Limb (tissue), 2 donors: ENCODE measurements at regions not wholly inside any gene's neighbourhood (a gene's known extent, or its start where the extent isn't known, plus 50 kb on each side); places are given as distances from the start of the nearest gene placed in this dataset.
"Not testable (repeated sequence)": the region's sequence is repeated elsewhere in the genome, so short reads cannot be mapped to it uniquely, and the experiment has no call there.

Experiments
- DNase-seq, 2 donors: peaks; one replicate each; pipeline ENCODE4 v3.0.0-alpha.2; 2016; ENCODE audit errors: extremely low spot score in 2 of 2

DNA sequence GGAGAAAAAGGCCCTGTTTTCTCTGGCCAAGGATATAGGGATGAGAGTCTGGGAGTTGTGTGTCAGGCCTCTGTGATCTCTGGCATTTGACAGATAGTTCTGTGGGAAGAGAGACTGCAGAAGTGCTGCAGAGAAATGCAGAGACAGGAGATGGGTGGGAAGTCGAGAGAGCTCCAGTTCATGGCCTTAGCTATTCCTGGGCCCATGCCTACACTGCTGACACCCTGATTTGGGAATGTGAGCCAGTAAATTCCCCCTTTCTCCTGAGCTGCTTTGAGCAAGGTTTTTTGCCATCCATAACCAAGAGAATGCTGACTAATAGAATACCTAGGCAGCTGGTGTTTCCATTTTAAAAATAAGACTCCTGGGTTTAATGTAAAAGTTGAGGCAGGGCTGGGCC is 59.3 kb downstream of the EBLN2 start:
- DNase-seq: no peak

DNA sequence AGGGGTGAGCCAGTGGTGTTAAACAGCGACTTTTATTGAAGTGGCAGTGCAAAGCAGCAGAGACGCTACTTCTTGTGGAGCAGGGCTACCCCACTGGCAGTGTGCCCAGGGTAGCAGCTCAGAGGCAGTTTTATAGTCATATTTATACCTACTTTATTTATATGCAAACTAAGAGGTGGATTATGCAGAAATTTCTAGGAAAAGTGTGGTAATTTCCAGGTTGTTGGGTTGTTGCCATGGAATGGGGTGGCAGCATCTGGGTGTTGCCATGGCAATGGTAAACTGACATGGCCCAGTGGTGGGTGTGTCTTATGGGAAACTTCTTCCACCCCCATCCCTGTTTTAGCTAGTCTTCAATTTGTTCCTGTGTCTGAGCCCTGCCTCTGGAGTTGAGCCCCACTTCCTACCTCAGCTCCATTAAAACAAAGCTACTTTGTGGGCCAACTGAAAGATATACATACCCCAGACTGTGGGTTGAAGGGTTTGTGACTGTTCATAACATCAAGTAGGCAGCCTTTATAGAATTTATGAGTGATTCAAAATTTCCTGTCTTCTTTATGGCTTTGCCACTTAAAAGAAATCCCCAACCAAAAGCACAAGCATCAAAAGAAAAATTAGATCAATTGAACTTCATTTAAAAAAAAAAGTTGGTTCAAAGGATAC is 60.3 kb downstream of the EBLN2 start:
- DNase-seq: no peak

DNA sequence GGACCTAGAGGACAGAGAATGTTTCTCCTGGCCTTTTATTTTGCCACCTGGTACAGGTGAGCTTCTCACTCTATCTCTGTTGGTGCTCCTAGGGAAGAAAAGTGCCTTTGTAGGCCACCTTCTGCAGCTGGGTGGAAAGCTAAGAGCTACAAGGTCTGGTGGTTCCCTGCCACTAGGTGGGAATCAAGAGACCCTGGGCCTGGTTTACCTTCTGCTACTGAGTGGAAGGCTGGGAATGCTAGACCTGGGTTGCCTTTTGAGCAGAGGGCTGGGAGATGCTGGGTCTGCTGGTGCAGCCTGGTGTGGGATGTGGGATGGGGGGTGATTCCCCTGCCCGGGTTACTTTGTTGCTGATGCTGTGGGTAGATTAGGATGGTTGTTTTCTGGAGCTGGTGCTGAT is 72.6 kb downstream of the EBLN2 start:
- no peak for DNase-seq

DNA sequence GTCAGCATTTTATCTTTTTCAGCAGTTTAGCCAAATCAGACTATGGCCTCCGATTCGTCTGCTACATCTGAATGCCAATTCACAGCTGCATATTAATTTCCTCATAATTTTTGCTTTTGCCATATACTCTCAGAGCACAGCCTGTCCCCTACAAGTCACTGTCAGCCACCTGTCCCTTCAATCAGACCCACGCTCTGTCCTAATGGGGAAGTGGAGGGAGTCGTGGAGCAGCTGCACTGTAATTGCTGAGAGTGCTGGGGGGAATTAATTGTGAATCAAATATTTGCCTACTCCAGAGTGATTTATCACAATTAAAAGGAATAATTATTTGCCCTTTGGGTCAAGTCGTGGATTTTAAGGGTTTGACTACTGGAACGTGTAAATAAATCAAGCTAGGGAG is 75.5 kb downstream of the EBLN2 start:
- DNase-seq: peak in 1 of 2 donors; percentile 46

DNA sequence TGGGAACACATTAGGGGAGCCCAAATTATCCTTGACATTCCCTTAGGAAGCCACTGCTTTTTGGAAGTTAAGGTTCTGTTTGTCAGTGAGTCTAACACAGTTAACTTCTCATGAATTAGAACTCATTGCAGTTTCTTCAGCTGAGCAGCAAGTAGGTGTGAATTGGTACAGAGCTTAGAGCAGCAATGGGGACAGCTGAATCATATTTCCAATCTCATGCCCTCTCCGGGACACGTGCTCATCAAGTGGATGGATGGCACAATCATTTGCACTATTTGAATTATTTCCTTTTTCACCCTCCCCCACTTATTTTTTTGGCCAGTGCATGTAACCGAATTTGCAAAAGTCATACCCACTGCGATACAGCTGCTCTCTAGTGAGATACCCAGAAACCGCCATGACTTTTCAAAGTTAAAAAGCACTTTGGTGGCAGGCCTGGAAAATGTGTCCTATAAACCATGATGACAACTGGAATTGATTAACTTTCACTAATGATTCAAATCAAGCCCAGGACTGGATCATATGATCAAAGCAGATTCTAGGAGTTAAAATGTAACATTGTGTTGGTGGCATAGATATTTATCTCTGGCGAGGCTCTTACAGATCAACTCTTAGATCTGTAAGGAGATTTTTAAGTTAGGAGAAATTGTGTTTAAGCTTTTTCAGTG is 76.4 kb downstream of the EBLN2 start:
- no peak for DNase-seq

DNA sequence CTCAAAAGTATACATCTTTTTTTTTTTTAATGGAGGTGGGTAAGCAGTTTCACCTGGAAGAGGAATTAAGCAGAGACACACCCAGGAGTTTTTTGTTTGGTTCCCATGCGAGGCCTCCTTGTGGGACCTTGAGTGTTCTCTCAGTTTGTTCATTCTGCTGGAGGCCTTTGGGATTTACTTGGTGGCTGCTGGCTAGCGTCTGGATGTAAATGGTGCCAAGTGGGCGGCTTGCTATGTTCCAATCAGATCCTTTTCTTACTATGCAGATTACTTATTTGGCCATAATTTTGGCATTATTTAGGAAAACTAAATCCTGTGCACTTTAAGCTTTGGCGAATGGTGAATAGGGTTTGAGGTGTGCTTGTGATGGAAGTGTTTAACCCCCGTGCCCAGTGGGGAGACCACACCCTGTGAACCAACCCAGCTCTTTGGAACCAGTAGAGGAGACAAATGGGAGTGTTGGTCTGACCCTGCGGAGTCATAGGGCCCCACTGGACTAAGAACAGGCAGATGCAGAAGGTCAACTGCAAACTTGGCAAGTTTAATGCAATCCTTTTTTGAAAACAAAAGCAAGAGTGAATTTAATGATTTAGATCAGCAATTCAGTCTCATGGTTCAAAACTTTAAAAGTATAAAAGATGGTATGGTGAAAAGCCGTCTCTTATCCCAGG is 79.4 kb downstream of the EBLN2 start:
- no peak for DNase-seq

DNA sequence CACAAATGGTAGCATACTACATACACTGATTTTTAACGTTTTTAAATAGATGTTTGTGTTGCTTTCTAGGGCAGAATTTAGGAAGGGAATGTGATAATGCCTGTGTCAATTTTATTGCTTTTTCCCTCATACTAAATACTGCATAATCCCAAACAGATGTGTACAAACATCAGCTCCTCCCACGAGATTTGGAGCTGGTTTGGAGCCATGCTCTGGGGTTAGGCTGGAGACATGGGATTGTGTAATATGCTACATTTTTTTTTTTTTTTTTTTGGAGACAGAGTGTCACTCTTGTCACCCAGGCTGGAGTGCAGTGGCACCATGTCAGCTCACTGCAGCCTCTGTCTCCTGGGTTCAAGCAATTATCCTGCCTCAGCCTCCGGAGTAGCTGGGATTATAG is 80.1 kb downstream of the EBLN2 start:
- no peak for DNase-seq

DNA sequence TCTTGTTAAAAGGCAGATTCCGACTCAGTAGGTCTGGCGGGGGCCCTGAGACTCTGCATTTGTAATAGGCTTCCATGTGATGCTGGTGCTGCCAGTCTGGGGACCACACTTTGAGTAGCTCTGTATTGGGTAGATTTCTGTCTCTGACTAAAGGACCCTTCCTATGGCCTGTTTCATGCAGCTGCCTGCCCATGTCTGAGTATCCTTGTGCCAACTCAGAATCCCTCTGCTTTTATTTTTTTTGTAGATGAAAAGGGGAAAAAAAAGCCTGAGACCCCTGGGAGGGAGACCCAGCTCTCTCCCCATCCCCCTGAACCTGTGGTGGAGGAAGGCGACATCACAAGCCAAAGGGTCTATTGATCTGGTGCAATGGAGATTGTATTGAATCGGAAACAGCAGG is 81.9 kb downstream of the EBLN2 start:
- DNase-seq: no peak

DNA sequence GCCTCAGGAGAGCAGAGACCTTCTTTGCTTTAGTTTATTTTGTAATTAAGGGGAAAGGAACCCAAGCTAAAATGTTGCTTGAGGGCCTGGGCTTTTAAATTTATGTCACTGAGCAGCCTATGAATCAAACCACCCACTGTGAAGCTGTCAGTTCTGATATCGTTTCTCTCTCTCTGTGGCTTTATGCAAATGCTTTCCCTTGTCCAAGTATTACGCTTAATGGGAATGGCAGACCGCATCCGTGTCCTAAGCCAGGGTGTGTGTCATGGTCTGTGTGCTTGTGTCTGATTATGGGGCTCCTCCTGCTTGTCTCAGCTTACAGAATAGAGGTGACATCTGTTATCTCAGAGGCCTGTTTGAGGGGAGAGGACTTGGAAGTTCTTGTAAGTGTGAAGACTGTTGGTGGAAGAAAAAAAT is 82.4 kb downstream of the EBLN2 start:
- DNase-seq: peak in 1 of 2 donors; percentile 61

DNA sequence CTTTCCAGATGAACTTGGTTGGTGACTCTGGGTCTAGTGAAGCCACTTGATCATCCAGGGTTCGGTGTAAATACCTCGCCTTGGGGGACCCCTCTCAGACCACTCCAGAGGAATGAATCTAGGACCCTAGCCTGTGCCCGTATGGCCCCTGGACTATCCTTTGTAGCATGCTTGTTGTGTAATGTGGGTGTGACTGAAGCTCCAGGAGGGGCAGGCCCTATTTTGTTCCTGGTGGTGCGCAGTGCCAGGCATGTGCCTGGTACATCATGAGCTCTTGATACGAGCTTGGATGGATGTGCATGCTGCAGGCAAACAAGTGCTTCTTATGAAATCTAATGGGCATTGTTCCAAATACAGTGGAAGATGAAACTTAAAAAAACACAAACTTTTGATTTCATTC is 82.8 kb downstream of the EBLN2 start:
- DNase-seq: no peak

DNA sequence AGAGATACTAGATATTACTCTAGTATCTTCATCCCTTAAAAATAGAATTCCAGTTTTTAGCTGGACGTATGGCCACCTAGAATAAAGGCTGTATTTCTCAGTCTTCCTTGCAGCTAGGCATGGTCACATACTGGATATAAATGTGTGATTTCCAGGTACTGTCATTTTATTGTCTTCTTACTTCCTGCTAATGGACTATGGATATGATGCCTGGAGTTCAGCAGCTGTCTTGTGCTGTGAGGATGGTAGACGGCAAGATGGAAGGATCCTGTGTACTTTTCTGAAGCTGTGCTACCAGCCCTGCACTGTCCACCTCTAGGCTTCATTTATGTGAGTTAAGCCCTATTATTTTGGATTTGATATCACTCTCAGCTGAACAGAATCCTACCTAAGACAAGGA is 83.4 kb downstream of the EBLN2 start:
- DNase-seq: no peak

DNA sequence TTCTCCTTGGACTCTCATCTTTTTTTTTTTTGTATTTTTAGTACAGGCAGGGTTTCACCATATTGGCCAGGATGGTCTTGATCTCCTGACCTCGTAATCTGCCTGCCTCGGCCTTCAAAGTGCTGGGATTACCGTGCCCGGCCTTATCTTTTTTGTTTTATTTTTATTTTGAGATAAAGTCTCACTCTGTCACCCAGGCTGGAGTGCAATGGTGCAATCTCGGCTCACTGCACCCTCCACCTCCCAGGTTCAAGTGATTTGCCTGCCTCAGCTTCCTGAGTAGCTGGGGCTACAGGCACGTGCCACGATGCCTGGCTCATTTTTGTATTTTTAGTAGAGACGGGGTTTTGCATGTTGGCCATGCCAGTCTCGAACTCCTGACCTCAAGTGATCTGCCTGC is 86.0 kb downstream of the EBLN2 start:
- DNase-seq: not testable (repeated sequence)

DNA sequence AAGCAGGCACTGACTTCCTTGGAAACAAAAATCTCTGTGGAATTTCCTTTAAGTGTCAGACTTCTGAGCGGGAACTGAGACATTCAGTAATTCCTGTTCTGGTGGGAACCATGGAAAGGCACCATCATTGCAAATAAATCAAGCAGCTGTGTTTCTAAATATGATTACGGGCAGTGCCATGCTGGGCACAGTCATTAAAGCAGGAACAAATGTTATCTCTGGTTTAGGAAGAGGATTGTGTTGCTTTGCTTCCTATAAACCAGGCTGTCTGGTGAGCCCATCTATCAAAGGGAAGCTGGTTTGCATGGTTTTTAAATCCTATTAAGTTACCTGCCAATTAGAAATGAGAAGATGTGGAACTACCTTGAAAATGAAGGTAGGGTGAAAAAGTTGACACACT is 86.7 kb downstream of the EBLN2 start:
- no peak for DNase-seq

DNA sequence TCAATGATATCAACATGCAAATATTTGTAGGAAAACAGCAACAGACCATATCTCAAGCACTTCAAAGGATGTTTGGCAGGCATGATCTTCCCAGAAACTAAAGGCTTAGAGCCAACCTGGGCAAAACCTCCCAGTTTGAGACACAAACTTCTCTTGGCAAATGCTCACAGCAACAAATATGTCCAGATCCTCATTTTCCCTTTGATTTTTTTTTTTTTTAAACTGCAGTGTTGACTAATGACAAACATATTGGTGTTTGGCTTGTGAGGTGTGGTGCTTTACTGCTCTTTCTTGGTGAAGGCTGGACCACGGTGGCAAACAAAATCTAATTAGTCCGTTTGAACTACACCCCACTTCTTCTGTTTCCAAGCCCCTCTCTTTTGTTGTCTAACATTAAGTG is 87.2 kb downstream of the EBLN2 start:
- DNase-seq: no peak

DNA sequence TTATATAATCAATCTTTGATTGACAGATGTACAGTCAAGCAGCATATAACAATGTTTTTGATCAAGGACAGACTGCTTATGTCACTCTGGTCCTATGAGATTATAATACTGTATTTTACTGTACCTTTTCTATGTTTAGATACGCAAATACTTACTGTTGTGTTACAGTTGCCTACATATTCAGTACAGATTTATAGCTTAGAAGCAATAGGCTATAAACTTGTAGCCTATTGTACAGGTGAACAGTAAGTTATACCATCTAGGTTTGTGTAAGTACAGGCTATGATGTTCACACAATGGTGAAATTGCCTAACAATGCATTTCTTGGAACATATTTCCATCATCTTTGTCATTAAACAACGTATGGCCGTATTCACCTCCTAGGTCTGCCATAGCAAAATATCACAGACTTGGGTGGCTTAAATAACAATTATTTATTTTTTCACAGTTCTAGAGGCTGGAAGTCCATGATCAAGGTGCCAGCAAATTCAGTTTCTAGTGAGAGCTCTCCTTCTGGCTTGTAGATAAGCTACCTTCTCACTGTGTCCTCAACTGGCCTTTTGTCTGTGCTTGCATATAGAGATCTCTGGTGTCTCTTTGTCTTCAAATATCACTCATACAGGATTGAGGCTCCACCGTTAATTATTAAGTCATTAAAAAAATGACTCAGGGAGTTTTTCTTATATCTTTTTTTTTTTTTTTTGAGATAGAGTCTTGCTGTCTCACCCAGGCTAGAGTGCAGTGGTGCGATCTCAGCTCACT is 89.1 kb downstream of the EBLN2 start:
- no peak for DNase-seq

DNA sequence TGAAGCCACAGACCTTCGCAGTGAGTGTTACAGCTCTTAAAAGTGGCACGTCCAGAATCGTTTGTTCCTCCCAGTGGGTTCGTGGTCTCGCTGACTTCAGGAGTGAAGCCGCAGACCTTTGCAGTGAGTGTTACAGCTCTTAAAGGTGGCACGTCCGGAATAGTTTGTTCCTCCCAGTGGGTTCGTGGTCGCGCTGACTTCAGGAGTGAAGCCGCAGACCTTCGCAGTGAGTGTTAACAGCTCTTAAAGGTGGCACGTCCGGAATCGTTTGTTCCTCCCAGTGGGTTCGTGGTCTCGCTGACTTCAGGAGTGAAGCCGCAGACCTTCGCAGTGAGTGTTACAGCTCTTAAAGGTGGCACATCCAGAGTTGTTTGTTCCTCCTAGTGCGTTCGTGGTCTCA is 91.1 kb downstream of the EBLN2 start:
- DNase-seq: not testable (repeated sequence)

DNA sequence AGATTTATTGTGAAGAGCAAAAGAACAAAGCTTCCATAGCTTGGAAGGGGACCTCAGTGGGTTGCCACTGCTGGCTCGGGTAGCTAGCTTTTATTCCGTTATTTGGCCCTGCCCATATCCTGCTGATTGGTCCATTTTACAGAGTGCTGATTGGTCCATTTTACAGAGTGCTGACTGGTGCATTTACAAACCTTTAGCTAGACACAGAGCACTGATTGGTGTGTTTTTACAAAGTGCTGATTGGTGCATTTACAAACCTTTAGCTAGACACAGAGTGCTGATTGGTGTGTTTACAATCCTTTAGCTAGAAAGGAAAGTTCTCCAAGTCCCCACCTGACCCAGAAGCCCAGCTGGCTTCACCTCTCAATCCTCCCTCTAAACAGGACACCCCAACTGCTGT is 91.6 kb downstream of the EBLN2 start:
- not testable (repeated sequence) for DNase-seq

DNA sequence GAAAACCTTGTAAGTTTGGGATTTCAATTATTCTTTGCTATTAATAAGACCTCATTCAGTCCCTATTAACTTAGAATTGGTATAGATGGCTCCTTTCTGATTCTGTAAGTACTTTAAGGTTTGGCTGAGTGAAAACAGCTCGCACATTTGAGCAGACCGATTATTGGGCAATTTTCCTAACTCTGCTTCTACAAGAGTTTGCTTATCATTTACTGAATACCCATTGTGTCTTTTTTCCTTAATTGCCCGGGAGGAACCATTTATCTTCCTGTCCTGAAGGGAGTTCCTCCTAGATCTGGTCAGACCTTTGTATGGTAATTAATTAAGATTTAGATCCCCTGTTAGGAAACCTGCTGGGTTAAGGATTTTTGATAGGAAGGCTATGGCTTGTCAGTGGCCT is 92.8 kb downstream of the EBLN2 start:
- DNase-seq: not testable (repeated sequence)

DNA sequence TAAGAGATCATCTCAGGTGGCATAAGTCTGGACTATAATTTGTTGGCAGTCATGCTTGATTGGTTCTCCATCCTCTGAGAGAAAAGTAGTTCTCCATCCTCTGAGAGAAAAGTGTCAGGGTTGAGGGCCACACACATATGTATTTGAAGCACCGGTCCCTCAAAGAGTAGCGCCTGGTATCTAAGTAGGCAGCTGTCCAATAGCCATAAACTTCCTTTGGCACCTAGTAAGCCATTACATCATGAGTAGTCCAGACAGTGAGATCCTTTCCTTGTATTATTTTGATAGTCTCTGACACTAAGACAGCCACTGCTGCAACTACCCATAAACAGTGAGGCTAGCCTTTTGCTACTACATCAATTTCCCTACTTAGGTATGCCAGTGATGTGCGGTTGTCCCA is 94.0 kb downstream of the EBLN2 start:
- DNase-seq: not testable (repeated sequence)

DNA sequence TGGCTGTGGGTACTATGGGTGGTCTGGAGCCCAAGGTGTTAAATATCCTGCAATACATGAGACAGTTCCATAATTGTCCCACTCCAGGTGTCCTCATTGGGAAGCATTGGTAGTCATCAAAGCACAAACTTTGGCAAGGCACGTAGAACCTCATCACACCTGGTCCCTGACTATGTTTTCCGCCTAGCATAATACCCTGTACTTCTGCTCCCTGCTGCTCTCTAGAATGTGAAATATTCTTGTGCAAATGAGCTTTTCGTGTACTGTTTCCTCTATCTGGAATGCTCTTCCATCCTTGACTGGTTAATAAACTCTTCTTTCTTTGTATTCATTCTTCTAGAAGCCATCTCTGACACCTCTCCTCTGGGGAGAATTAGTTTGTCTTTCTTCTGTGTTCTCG is 103.2 kb downstream of the EBLN2 start:
- DNase-seq: no peak

DNA sequence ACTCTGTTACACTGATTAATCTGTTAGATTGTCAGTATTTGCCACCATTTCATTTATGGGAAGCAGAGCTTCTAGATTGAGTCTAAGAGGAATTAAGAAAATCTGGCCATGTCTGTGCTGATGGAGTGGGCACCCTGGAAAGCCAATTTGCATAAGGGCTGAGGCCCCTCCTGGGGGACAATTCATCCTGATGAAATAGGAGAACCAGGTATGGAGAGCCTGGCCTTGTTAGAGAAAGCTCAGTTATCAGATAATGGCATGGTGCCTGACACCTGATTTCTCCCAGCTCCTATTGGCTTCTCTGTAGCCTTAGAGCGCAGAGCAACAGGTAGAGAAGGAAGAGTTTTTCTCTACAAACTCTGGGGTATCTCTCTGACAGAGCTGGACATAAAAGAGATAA is 114.2 kb downstream of the EBLN2 start:
- DNase-seq: no peak

DNA sequence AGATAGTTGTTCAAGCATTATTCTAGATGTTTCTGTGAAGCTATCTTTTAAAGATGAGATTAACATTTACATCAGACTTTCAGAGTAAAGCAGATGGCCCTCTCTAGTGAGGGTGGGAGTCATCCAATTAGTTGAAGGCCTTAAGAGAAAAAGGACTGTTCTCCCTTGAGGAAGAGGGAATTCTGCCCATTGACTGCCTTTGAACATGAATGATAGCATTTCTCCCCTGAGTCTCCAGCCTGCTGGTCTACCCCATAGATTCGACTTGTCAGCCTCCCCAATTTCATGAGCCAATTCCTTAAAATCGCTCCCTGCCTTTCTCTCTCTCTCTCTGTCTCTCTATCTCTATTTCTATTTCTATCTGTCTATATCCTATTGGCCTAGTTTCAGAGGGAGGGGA is 115.5 kb downstream of the EBLN2 start:
- no peak for DNase-seq
